Stimulated activated naive CD8-positive, alpha-beta T cell treated with anti-CD3 and anti-CD28 coated beads, Interleukin-15, amount 100 ng/mL, for 72 hours (primary cell): ENCODE measurements at regions not wholly inside any gene's neighbourhood (a gene's known extent, or its start where the extent isn't known, plus 50 kb on each side); places are given as distances from the start of the nearest gene placed in this dataset.

Source experiments
- ATAC-seq: fragments of 150-1000 bp; cut with Tn5 transposase; 2 replicates; pipeline ENCODE4 v1.10.0; 2021; ENCODE audit warnings: mild to moderate bottlenecking, moderate library complexity
- DNase-seq, 2 donors: peaks; one replicate each; pipeline ENCODE4 v3.0.0; 2021 to 2022
- H3K27ac Mint-ChIP-seq, 2 donors: one replicate each; pipeline ENCODE4 v1.8.0; 2022; ENCODE audit warnings: mild to moderate bottlenecking in 2 of 2, mixed read lengths in 2 of 2, moderate library complexity in 2 of 2
- H3K27me3 Mint-ChIP-seq: one replicate; pipeline ENCODE4 v1.8.0; 2022; ENCODE audit warnings: mixed read lengths
- H3K4me1 Mint-ChIP-seq: one replicate; pipeline ENCODE4 v1.8.0; 2022; ENCODE audit warnings: mild to moderate bottlenecking, mixed read lengths
- H3K4me3 Mint-ChIP-seq, 2 donors: one replicate each; pipeline ENCODE4 v1.8.0; 2022; ENCODE audit warnings: mild to moderate bottlenecking in 2 of 2, mixed read lengths in 2 of 2, moderate library complexity in 1 of 2
- H3K9me3 Mint-ChIP-seq, 2 donors: one replicate each; pipeline ENCODE4 v1.8.0; 2022; ENCODE audit warnings: mixed read lengths in 2 of 2

DNA sequence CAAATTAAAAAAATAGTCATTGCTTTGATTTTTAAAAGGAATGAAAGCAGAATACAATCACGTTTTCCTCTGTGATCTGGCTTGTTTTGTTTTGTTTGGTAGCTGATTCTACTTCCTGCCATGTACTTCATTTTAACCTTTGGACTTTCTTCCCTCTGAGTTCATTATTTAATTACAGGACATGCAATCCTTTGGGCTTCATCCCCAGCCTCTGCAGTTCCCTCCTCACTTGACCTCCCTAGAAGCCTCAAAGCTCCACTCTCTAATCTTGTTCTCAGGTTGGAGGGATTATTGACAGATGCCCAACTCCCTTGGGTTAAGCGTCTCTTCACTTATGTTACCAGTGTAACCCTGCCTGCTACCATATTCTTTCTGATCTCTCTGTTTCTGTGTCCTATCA is 967.9 kb upstream of the SEL1L start:
- H3K4me3 Mint-ChIP-seq: no peak overlapping the region
- no peaks in the 10 kb centered on the region for H3K27me3 Mint-ChIP-seq
- DNase-seq (no peak), ATAC-seq (no peak)
- no peaks in the 10 kb centered on the region for H3K4me1 Mint-ChIP-seq
- H3K27ac Mint-ChIP-seq: peak overlapping the region in 1 of 2 donors; percentile 51
- peaks cover 6 to 17% of the 10 kb centered on the region in 2 donors for H3K9me3 Mint-ChIP-seq

GRCh38 chr14:82502043-82502442 is 968.4 kb upstream of the SEL1L start:
- Mint-ChIP-seq H3K27me3 (no peaks in the 10 kb centered on the region), H3K4me3 (no peak overlapping the region), H3K4me1 (no peaks in the 10 kb centered on the region), H3K27ac (no peak overlapping the region), H3K9me3 (peaks cover 6 to 17% of the 10 kb centered on the region in 2 donors)
- DNase-seq: no peak
- ATAC-seq: no peak

DNA sequence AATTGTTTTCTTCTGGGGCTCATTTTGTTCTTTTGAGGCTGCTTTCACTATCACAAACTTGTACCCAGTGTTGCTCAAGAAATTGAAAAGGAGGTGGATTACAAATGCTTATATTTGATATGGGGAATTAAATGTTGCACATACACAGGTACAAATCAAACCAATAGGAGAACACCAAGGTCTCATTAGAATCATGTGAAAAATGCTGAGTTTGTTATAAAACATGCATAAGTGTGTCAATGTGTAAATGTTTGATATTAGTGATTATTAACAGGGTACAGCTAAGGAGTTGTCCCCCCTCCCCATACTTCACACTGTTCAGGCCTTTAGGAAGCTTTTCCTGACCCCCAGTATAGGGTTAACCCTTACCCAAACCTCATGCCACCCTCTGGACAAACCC is 971.2 kb upstream of the SEL1L start:
- DNase-seq (no peak), ATAC-seq (no peak)
- Mint-ChIP-seq H3K4me3 (no peak overlapping the region), H3K27ac (no peak overlapping the region), H3K9me3 (peaks cover 6 to 24% of the 10 kb centered on the region in 2 donors), H3K4me1 (no peaks in the 10 kb centered on the region), H3K27me3 (no peaks in the 10 kb centered on the region)

DNA sequence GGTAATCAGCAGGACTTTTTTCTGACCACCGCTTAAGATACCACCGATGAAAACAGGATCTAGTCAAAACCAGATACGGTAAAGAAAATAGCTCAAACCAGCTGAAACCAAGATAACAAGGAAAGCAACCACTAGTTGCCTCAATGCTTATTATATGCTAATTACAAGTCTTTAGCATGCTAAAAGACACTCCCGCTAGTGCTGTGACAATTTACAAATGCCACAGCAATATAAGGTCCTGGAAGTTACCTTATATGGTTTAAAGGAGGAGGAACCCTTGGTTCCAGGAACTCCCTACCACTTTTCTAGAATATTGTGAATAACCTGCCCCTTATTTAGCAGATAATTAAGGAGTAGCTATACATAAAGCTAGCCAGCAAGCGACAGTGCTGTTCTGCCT is 976.4 kb upstream of the SEL1L start:
- H3K4me1 Mint-ChIP-seq: no peaks in the 10 kb centered on the region
- H3K27me3 Mint-ChIP-seq: no peaks in the 10 kb centered on the region
- no peak overlapping the region for H3K4me3 Mint-ChIP-seq
- H3K9me3 Mint-ChIP-seq: peaks cover 0 to 7% of the 10 kb centered on the region in 2 donors
- ATAC-seq (no peak), DNase-seq (no peak)
- H3K27ac Mint-ChIP-seq: no peak overlapping the region

- H3K27me3 Mint-ChIP-seq: no peaks in the 10 kb centered on the region
- no peak for ATAC-seq
- H3K4me3 Mint-ChIP-seq: no peak overlapping the region
- peaks cover 0 to 7% of the 10 kb centered on the region in 2 donors for H3K9me3 Mint-ChIP-seq
- no peaks in the 10 kb centered on the region for H3K4me1 Mint-ChIP-seq
- H3K27ac Mint-ChIP-seq: no peak overlapping the region
- no peak for DNase-seq
Measured at GRCh38 chr14:82511399-82511798, 977.7 kb upstream of the SEL1L start.

- DNase-seq: no peak
- H3K27me3 Mint-ChIP-seq: no peaks in the 10 kb centered on the region
- no peak for ATAC-seq
- H3K4me1 Mint-ChIP-seq: no peaks in the 10 kb centered on the region
- peaks cover 0 to 10% of the 10 kb centered on the region in 2 donors for H3K9me3 Mint-ChIP-seq
- H3K27ac Mint-ChIP-seq: no peak overlapping the region
- H3K4me3 Mint-ChIP-seq: no peak overlapping the region
Measured at GRCh38 chr14:82520765-82521164, 987.1 kb upstream of the SEL1L start.

DNA sequence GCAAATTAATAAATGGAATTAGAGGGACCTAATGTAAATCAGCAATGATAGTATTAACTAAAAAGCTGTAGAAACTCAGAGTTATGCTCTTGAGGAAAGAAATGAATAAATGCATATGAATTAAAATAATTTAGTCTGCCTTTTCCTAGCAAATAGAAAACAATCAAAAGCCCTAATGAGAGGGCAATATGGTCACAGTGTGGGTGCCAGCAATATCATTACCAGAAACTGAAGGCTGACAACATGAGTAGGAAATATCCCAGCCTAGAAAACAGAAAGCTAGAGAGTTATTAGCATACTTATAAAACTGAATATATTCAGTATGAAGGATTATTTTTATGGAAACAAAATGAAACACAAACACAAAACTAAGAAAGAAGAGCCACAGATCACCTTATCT is 987.5 kb upstream of the SEL1L start:
- peaks cover 0 to 10% of the 10 kb centered on the region in 2 donors for H3K9me3 Mint-ChIP-seq
- H3K27me3 Mint-ChIP-seq: no peaks in the 10 kb centered on the region
- DNase-seq (no peak), ATAC-seq (no peak)
- H3K4me3 Mint-ChIP-seq: no peak overlapping the region
- H3K4me1 Mint-ChIP-seq: no peaks in the 10 kb centered on the region
- no peak overlapping the region for H3K27ac Mint-ChIP-seq

GRCh38 chr14:82528016-82528415 is 994.4 kb upstream of the SEL1L start:
- ATAC-seq (no peak), DNase-seq (no peak)
- Mint-ChIP-seq H3K4me3 (no peak overlapping the region), H3K27me3 (no peaks in the 10 kb centered on the region), H3K9me3 (peaks cover 8 to 25% of the 10 kb centered on the region in 2 donors), H3K27ac (no peak overlapping the region), H3K4me1 (no peaks in the 10 kb centered on the region)

- no peak for ATAC-seq
- Mint-ChIP-seq H3K9me3 (peaks cover 6 to 11% of the 10 kb centered on the region in 2 donors), H3K27me3 (no peaks in the 10 kb centered on the region), H3K27ac (no peak overlapping the region), H3K4me3 (no peak overlapping the region), H3K4me1 (no peaks in the 10 kb centered on the region)
- DNase-seq: no peak
Measured at GRCh38 chr14:82533351-82533750, 999.7 kb upstream of the SEL1L start.

GRCh38 chr14:82536566-82536965 is 1002.9 kb upstream of the SEL1L start:
- DNase-seq (no peak), ATAC-seq (no peak)
- no peaks in the 10 kb centered on the region for H3K27me3 Mint-ChIP-seq
- no peaks in the 10 kb centered on the region for H3K4me1 Mint-ChIP-seq
- H3K9me3 Mint-ChIP-seq: peaks cover 4 to 9% of the 10 kb centered on the region in 2 donors
- H3K27ac Mint-ChIP-seq: no peak overlapping the region
- no peak overlapping the region for H3K4me3 Mint-ChIP-seq

DNA sequence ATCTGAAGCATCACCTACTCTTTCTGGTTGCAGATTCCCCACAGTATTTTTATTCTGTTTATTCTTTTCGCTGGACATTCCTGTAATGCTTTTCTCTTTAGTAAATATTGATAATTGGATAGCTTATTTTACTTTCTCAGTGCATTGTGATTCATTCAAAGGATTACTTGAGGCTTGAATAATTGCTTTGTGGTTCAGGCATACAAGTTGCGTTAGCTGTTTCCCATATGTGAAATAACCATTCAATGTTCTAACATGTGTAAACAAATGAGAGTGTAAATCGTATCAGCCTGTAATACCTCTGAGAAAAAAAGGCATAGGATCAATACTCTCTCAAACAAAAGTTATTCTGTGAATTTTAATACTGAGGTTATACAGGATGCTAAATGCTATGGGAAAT is 1004.2 kb upstream of the SEL1L start:
- Mint-ChIP-seq H3K4me3 (no peak overlapping the region), H3K27me3 (no peaks in the 10 kb centered on the region), H3K9me3 (peaks cover 1 to 17% of the 10 kb centered on the region in 2 donors), H3K27ac (no peak overlapping the region), H3K4me1 (no peaks in the 10 kb centered on the region)
- no peak for ATAC-seq
- DNase-seq: no peak

DNA sequence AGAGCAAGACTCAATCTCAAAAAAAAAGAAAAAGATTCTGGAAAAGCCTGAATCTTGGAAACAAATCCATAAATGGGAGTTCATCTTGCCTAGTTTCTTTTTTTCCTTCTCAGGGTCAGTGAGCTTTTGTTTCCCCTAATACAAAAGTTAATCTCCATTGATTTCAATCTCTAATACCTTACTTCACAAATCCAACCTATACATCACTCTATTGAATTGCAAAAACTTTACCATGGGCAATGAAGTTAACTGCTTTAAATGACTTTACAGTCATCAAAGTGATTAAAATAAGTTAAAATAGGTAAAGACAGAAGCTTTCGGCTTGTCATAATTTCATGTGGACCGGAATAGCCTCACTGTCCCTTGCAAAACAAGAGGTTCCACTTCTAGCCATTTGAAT is 1012.7 kb upstream of the SEL1L start:
- no peak for ATAC-seq
- Mint-ChIP-seq H3K4me3 (no peak overlapping the region), H3K4me1 (no peaks in the 10 kb centered on the region), H3K27ac (no peak overlapping the region), H3K27me3 (no peaks in the 10 kb centered on the region), H3K9me3 (peaks cover 10 to 24% of the 10 kb centered on the region in 2 donors)
- DNase-seq: no peak

- H3K4me1 Mint-ChIP-seq: no peaks in the 10 kb centered on the region
- DNase-seq: no peak
- H3K27me3 Mint-ChIP-seq: no peaks in the 10 kb centered on the region
- H3K27ac Mint-ChIP-seq: no peak overlapping the region
- H3K9me3 Mint-ChIP-seq: peaks cover 7 to 24% of the 10 kb centered on the region in 2 donors
- ATAC-seq: no peak
- no peak overlapping the region for H3K4me3 Mint-ChIP-seq
Measured at GRCh38 chr14:82549306-82549990, 1015.8 kb upstream of the SEL1L start.

DNA sequence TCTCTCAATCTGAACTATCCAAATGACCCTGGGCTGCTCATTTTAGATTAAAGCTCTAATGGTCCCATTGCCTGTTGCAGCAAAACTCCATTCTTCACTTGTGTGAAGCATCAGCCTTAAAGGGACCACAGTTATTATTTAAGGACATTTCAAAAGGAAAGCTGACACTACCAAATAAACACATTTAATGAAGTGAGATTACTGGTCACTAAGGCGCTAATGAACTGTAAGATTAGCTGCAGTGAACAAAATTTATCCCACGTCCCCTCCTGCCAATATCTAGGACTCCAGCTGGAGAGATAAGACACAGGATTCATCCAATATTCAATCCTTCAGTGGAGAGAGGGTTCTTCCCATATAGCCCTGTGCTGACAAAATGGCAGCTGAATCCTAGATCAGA is 1029.2 kb upstream of the SEL1L start:
- no peak for ATAC-seq
- no peaks in the 10 kb centered on the region for H3K27me3 Mint-ChIP-seq
- H3K9me3 Mint-ChIP-seq: peaks cover 12 to 14% of the 10 kb centered on the region in 2 donors
- DNase-seq: no peak
- no peak overlapping the region for H3K27ac Mint-ChIP-seq
- H3K4me3 Mint-ChIP-seq: no peak overlapping the region
- H3K4me1 Mint-ChIP-seq: no peaks in the 10 kb centered on the region

GRCh38 chr14:82565825-82566224 is 1032.2 kb upstream of the SEL1L start:
- no peaks in the 10 kb centered on the region for H3K27me3 Mint-ChIP-seq

DNA sequence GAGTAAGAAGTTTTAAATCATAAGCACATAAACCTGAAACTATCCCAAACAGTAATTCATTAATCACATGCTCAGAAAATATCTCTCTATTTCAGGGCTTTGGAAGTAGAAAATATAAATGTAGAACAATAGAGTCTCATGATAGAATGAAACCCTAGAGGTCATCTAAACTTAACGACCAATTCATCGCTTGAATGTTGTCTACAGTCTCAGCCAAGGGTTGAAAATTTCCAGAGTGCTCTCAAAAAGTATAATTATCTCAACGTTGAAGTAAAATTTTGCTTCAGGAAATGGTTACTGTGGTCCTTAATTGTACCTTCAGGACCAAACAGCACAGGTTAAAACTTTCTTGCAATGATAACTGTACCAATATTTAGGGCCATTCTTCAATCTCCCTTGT is 1053.6 kb upstream of the SEL1L start:
- Mint-ChIP-seq H3K4me3 (no peak overlapping the region), H3K27ac (no peak overlapping the region), H3K4me1 (no peaks in the 10 kb centered on the region), H3K9me3 (peaks cover 0 to 7% of the 10 kb centered on the region in 2 donors), H3K27me3 (no peaks in the 10 kb centered on the region)
- ATAC-seq (no peak), DNase-seq (no peak)

More at GRCh38 chr14:82565825-82566224, 1032.2 kb upstream of the SEL1L start:
- no peak for DNase-seq
- ATAC-seq: no peak
- no peak overlapping the region for H3K27ac Mint-ChIP-seq
- peaks cover 12 to 13% of the 10 kb centered on the region in 2 donors for H3K9me3 Mint-ChIP-seq
- no peaks in the 10 kb centered on the region for H3K4me1 Mint-ChIP-seq
- no peak overlapping the region for H3K4me3 Mint-ChIP-seq

DNA sequence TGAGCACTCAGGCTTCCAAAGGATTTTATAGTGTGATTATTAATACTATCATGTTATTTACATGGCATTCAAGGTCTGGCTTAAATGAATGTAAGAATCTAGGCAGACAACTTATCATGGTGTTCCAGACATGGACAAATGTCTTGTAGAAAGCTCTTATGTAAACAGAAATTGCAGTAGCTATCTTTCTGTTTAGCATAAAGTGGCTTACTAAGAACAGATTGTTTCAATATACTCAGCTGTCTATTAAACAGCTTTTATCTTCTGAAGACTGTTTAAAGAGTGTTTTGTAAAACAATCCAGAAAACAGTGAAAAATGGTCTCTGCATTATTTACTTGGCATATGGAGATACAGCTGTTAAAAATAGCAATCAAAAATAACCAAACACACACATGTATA is 1061.8 kb upstream of the SEL1L start:
- Mint-ChIP-seq H3K9me3 (peaks cover 7 to 13% of the 10 kb centered on the region in 2 donors), H3K27ac (no peak overlapping the region), H3K27me3 (no peaks in the 10 kb centered on the region), H3K4me3 (no peak overlapping the region), H3K4me1 (no peaks in the 10 kb centered on the region)
- no peak for DNase-seq
- no peak for ATAC-seq
